Type B pancreatic cell (in vitro differentiated cells): ENCODE measurements at regions not wholly inside any gene's neighbourhood (a gene's known extent, or its start where the extent isn't known, plus 50 kb on each side); places are given as distances from the start of the nearest gene placed in this dataset.

Experiments used
- DNase-seq: peaks from one replicate; pipeline ENCODE4 v3.0.0; 2021; ENCODE audit warnings: mixed read lengths; ENCODE audit not compliant: unreplicated experiment; ENCODE audit errors: extremely low spot score
- H3K27ac Mint-ChIP-seq: 2 replicates; pipeline ENCODE4 v1.8.0; 2021; ENCODE audit warnings: mild to moderate bottlenecking, mixed read lengths
- H3K27me3 Mint-ChIP-seq: 2 replicates; pipeline ENCODE4 v1.8.0; 2021; ENCODE audit warnings: mixed read lengths
- H3K36me3 Mint-ChIP-seq: 2 replicates; pipeline ENCODE4 v1.8.0; 2021; ENCODE audit warnings: mixed read lengths
- H3K4me1 Mint-ChIP-seq: one replicate; pipeline ENCODE4 v1.8.0; 2021; ENCODE audit warnings: mixed read lengths; ENCODE audit not compliant: unreplicated experiment
- H3K4me3 Mint-ChIP-seq: 2 replicates; pipeline ENCODE4 v1.8.0; 2021; ENCODE audit warnings: mild to moderate bottlenecking, mixed read lengths
- H3K9me3 Mint-ChIP-seq: 2 replicates; pipeline ENCODE4 v1.8.0; 2021; ENCODE audit warnings: mixed read lengths
- CTCF ChIP-seq: fragments of 200-600 bp; sonication (generic); conservative IDR thresholded peaks from 2 replicates; pipeline ENCODE4 v1.5.0; 2021; ENCODE audit warnings: antibody characterized with exemption, mild to moderate bottlenecking

- Mint-ChIP-seq H3K9me3 (peaks cover 5% of the 10 kb centered on the region), H3K4me1 (peaks cover 6% of the 10 kb centered on the region), H3K4me3 (no peak overlapping the region), H3K27ac (no peak overlapping the region), H3K36me3 (no peaks in the 10 kb centered on the region), H3K27me3 (no peaks in the 10 kb centered on the region)
- DNase-seq: no peak
- TF ChIP-seq CTCF: no peak
These were observed 275.9 kb downstream of the TMX3 start for GRCh38 chr18:68438983-68439382.

GRCh38 chr18:68438536-68438935, 276.4 kb downstream of the TMX3 start:
- no peak for DNase-seq
- H3K27ac Mint-ChIP-seq: no peak overlapping the region
- no peak overlapping the region for H3K4me3 Mint-ChIP-seq
- H3K36me3 Mint-ChIP-seq: no peaks in the 10 kb centered on the region
- H3K27me3 Mint-ChIP-seq: no peaks in the 10 kb centered on the region
- peaks cover 6% of the 10 kb centered on the region for H3K4me1 Mint-ChIP-seq
- peaks cover 5% of the 10 kb centered on the region for H3K9me3 Mint-ChIP-seq
- no peak for TF ChIP-seq CTCF

GRCh38 chr18:68436485-68436884, 278.4 kb downstream of the TMX3 start:
- no peak for DNase-seq
- peaks cover 11% of the 10 kb centered on the region for H3K4me1 Mint-ChIP-seq
- H3K36me3 Mint-ChIP-seq: no peaks in the 10 kb centered on the region
- H3K4me3 Mint-ChIP-seq: no peak overlapping the region
- TF ChIP-seq CTCF: no peak
- H3K27me3 Mint-ChIP-seq: no peaks in the 10 kb centered on the region
- H3K9me3 Mint-ChIP-seq: peaks cover 5% of the 10 kb centered on the region
- H3K27ac Mint-ChIP-seq: no peak overlapping the region

- peaks cover 13% of the 10 kb centered on the region for H3K4me1 Mint-ChIP-seq
- H3K4me3 Mint-ChIP-seq: no peak overlapping the region
- H3K27ac Mint-ChIP-seq: no peak overlapping the region
- no peaks in the 10 kb centered on the region for H3K36me3 Mint-ChIP-seq
- H3K9me3 Mint-ChIP-seq: peaks cover 5% of the 10 kb centered on the region
- DNase-seq: no peak
- H3K27me3 Mint-ChIP-seq: no peaks in the 10 kb centered on the region
- no peak for TF ChIP-seq CTCF
These were observed 279.3 kb downstream of the TMX3 start for GRCh38 chr18:68435581-68435980.

GRCh38 chr18:68431922-68432198, 283.0 kb downstream of the TMX3 start:
- H3K9me3 Mint-ChIP-seq: no peaks in the 10 kb centered on the region
- no peak for TF ChIP-seq CTCF
- H3K4me3 Mint-ChIP-seq: no peak overlapping the region
- H3K27ac Mint-ChIP-seq: peak overlapping the region; percentile 29
- no peak for DNase-seq
- no peaks in the 10 kb centered on the region for H3K27me3 Mint-ChIP-seq
- H3K4me1 Mint-ChIP-seq: peaks cover 7% of the 10 kb centered on the region
- no peaks in the 10 kb centered on the region for H3K36me3 Mint-ChIP-seq
